Ascending aorta (tissue), 2 donors: ENCODE measurements at regions not wholly inside any gene's neighbourhood (a gene's known extent, or its start where the extent isn't known, plus 50 kb on each side); places are given as distances from the start of the nearest gene placed in this dataset.

ENCODE experiments used
- DNase-seq, 2 donors: peaks; one replicate each; pipeline ENCODE4 v3.0.0-alpha.2; 2019; ENCODE audit warnings: low spot score in 2 of 2
- H3K27ac ChIP-seq, 2 donors: fragments of 200-600 bp; sonication (generic); one replicate each; pipeline ENCODE4 v1.5.1; 2016 to 2017; ENCODE audit warnings: mild to moderate bottlenecking in 1 of 2
- H3K27me3 ChIP-seq: fragments of 200-600 bp; sonication (generic); one replicate; pipeline ENCODE4 v1.5.1; 2017
- H3K36me3 ChIP-seq, 2 donors: fragments of 200-600 bp; sonication (generic); one replicate each; pipeline ENCODE4 v1.5.1; 2016
- H3K4me1 ChIP-seq, 2 donors: fragments of 200-600 bp; sonication (generic); one replicate each; pipeline ENCODE4 v1.5.1; 2016 to 2017; ENCODE audit warnings: mild to moderate bottlenecking in 1 of 2
- H3K4me3 ChIP-seq, 2 donors: fragments of 200-600 bp; sonication (generic); one replicate each; pipeline ENCODE4 v1.5.1; 2016 to 2017; ENCODE audit warnings: mild to moderate bottlenecking in 1 of 2
- H3K9me3 ChIP-seq, 2 donors: fragments of 200-600 bp; sonication (generic); one replicate each; pipeline ENCODE4 v1.5.1; 2016
- CTCF ChIP-seq, 3 experiments: fragments of 200-600 bp in 2 of 3; fragments of 450-650 bp in 1 of 3; sonication (generic) in 2 of 3; IDR thresholded peaks; one replicate each; pipeline ENCODE4 v1.5.1; 2016 to 2019; ENCODE audit warnings: antibody characterized with exemption in 3 of 3, mild to moderate bottlenecking in 1 of 3, moderate library complexity in 1 of 3
- intact Hi-C: fragments of 100-400 bp; cut with DNase I; formaldehyde crosslinking; loops from one replicate; pipeline ENCODE4 v1.15.1; 2023

- Histone ChIP-seq H3K36me3 (no peaks in the 10 kb centered on the region), H3K27ac (no peak overlapping the region), H3K9me3 (no peaks in the 10 kb centered on the region), H3K4me3 (no peak overlapping the region), H3K4me1 (no peaks in the 10 kb centered on the region), H3K27me3 (no peaks in the 10 kb centered on the region)
- TF ChIP-seq CTCF (IDR thresholded peaks at IDR 0.05) = no peak
- DNase-seq = no peak
- intact Hi-C loops = no loop called here
These were observed 76.3 kb upstream of the RBBP8 start for GRCh38 chr18:22856870-22857269.

- no peak for TF ChIP-seq CTCF (IDR thresholded peaks at IDR 0.05)
- Histone ChIP-seq H3K36me3 (no peaks in the 10 kb centered on the region), H3K9me3 (no peaks in the 10 kb centered on the region), H3K4me1 (no peaks in the 10 kb centered on the region), H3K4me3 (no peak overlapping the region), H3K27ac (no peak overlapping the region), H3K27me3 (no peaks in the 10 kb centered on the region)
- intact Hi-C loops = no loop called here
- no peak for DNase-seq
These were observed 75.0 kb upstream of the RBBP8 start for GRCh38 chr18:22858121-22858520.

GRCh38 chr18:22860807-22861206 lies 72.3 kb upstream of the RBBP8 start:
- Histone ChIP-seq H3K36me3 (no peaks in the 10 kb centered on the region), H3K27me3 (no peaks in the 10 kb centered on the region), H3K9me3 (no peaks in the 10 kb centered on the region), H3K4me3 (no peak overlapping the region), H3K27ac (no peak overlapping the region), H3K4me1 (no peaks in the 10 kb centered on the region)
- no peak for DNase-seq
- TF ChIP-seq CTCF (IDR thresholded peaks at IDR 0.05) = no peak
- intact Hi-C loops = no loop called here

GRCh38 chr18:22865354-22866116 lies 67.6 kb upstream of the RBBP8 start:
- H3K9me3 ChIP-seq = no peaks in the 10 kb centered on the region
- no peaks in the 10 kb centered on the region for H3K4me1 ChIP-seq
- no peak overlapping the region for H3K4me3 ChIP-seq
- intact Hi-C loops = no loop called here
- H3K36me3 ChIP-seq = no peaks in the 10 kb centered on the region
- H3K27ac ChIP-seq = no peak overlapping the region
- no peak for DNase-seq
- no peak for TF ChIP-seq CTCF (IDR thresholded peaks at IDR 0.05)
- no peaks in the 10 kb centered on the region for H3K27me3 ChIP-seq

GRCh38 chr18:22868831-22869230 lies 64.3 kb upstream of the RBBP8 start:
- DNase-seq = no peak
- Histone ChIP-seq H3K36me3 (no peaks in the 10 kb centered on the region), H3K27ac (no peak overlapping the region), H3K27me3 (no peaks in the 10 kb centered on the region), H3K4me1 (no peaks in the 10 kb centered on the region), H3K9me3 (no peaks in the 10 kb centered on the region), H3K4me3 (no peak overlapping the region)
- intact Hi-C loops = no loop called here
- TF ChIP-seq CTCF (IDR thresholded peaks at IDR 0.05) = no peak
